ENCODE measurements at regions not wholly inside any gene's neighbourhood (a gene's known extent, or its start where the extent isn't known, plus 50 kb on each side); places are given as distances from the start of the nearest gene placed in this dataset.

DNA sequence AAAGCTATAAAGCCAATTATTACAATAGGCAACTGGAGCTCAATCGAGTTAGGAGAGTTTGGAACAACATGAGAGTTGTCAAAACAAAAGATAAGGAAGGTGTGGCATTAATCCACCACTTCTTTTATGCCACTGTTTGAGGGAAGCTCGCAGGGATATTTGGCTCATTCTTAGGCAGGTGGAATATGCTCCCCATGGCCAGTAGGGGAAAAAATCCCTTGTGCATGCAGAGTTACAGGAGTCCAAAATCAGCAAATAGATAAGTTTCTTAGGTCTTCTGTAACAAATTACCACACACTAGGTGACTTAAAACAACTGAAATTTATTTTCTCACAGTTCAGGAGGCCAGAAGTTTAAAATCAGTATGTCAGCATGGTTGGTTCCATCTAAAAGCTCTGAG is 135.4 kb upstream of the SYNPR start:
- H3K27me3 ChIP-seq (ENCODE audit: control insufficient read depth, insufficient read depth, low read length) = no peaks in the 10 kb centered on the region
- TF ChIP-seq CTCF (IDR thresholded peaks at IDR 0.05; ENCODE audit: low read depth, low read length) = no peak
- H3K4me3 ChIP-seq (ENCODE audit: low read depth, low read length) = no peak overlapping the region
- CTCF ChIA-PET = interaction anchor here (0.5 kb wide), 1 partner anchor 583 kb away, joined by 3 read pairs; no protein-coding TSS in a partner anchor
- no peak overlapping the region for H3K27ac ChIP-seq (ENCODE audit: low read depth, low read length)
- POLR2A ChIA-PET = no interaction called here
- H3K9me3 ChIP-seq (ENCODE audit: control insufficient read depth, insufficient read depth, low read length) = no peaks in the 10 kb centered on the region; the same call in 1 of the 2 replicates
- no peak for DNase-seq (ENCODE audit: low read depth, low spot score)

GRCh38 chr3:63146154-63146553 is 132.0 kb upstream of the SYNPR start:
- TF ChIP-seq CTCF (IDR thresholded peaks at IDR 0.05; ENCODE audit: low read depth, low read length) = no peak
- no peak overlapping the region for H3K4me3 ChIP-seq (ENCODE audit: low read depth, low read length)
- no peaks in the 10 kb centered on the region for H3K27me3 ChIP-seq (ENCODE audit: control insufficient read depth, insufficient read depth, low read length)
- no peak for DNase-seq (ENCODE audit: low read depth, low spot score)
- no peak overlapping the region for H3K27ac ChIP-seq (ENCODE audit: low read depth, low read length)
- CTCF ChIA-PET = no interaction called here
- no peaks in the 10 kb centered on the region; the same call in 1 of the 2 replicates for H3K9me3 ChIP-seq (ENCODE audit: control insufficient read depth, insufficient read depth, low read length)
- POLR2A ChIA-PET = no interaction called here

GRCh38 chr3:63150880-63151279 is 127.2 kb upstream of the SYNPR start:
- no peak overlapping the region for H3K27ac ChIP-seq (ENCODE audit: low read depth, low read length)
- ChIA-PET POLR2A (no interaction called here), CTCF (no interaction called here)
- H3K27me3 ChIP-seq (ENCODE audit: control insufficient read depth, insufficient read depth, low read length) = no peaks in the 10 kb centered on the region
- DNase-seq (ENCODE audit: low read depth, low spot score) = no peak
- TF ChIP-seq CTCF (IDR thresholded peaks at IDR 0.05; ENCODE audit: low read depth, low read length) = no peak
- no peaks in the 10 kb centered on the region; the same call in 1 of the 2 replicates for H3K9me3 ChIP-seq (ENCODE audit: control insufficient read depth, insufficient read depth, low read length)
- no peak overlapping the region for H3K4me3 ChIP-seq (ENCODE audit: low read depth, low read length)

- H3K27me3 ChIP-seq (ENCODE audit: control insufficient read depth, insufficient read depth, low read length) = no peaks in the 10 kb centered on the region
- POLR2A ChIA-PET = no interaction called here
- H3K4me3 ChIP-seq (ENCODE audit: low read depth, low read length) = no peak overlapping the region
These were observed 126.2 kb upstream of the SYNPR start for GRCh38 chr3:63151897-63152296.

GRCh38 chr3:63159764-63160163 is 118.3 kb upstream of the SYNPR start:
- Histone ChIP-seq H3K27ac (ENCODE audit: low read depth, low read length) (no peak overlapping the region), H3K9me3 (ENCODE audit: control insufficient read depth, insufficient read depth, low read length) (no peaks in the 10 kb centered on the region), H3K27me3 (ENCODE audit: control insufficient read depth, insufficient read depth, low read length) (no peaks in the 10 kb centered on the region), H3K4me3 (ENCODE audit: low read depth, low read length) (no peak overlapping the region)
- ChIA-PET POLR2A (no interaction called here), CTCF (no interaction called here)
- no peak for TF ChIP-seq CTCF (IDR thresholded peaks at IDR 0.05; ENCODE audit: low read depth, low read length)
- no peak for DNase-seq (ENCODE audit: low read depth, low spot score)

More at GRCh38 chr3:63151897-63152296, 126.2 kb upstream of the SYNPR start:
- no peak for TF ChIP-seq CTCF (IDR thresholded peaks at IDR 0.05; ENCODE audit: low read depth, low read length)
- CTCF ChIA-PET = no interaction called here
- no peaks in the 10 kb centered on the region; the same call in 1 of the 2 replicates for H3K9me3 ChIP-seq (ENCODE audit: control insufficient read depth, insufficient read depth, low read length)
- DNase-seq (ENCODE audit: low read depth, low spot score) = no peak
- no peak overlapping the region for H3K27ac ChIP-seq (ENCODE audit: low read depth, low read length)

Measured in AG04450 (cell line).